Ishikawa (cell line): ENCODE measurements at regions not wholly inside any gene's neighbourhood (a gene's known extent, or its start where the extent isn't known, plus 50 kb on each side); places are given as distances from the start of the nearest gene placed in this dataset.

ENCODE experiments used
- CEBPB ChIP-seq: IDR thresholded peaks from 2 replicates; pipeline ENCODE4 v1.6.1; 2012
- CREB1 ChIP-seq: IDR thresholded peaks from 2 replicates; pipeline ENCODE4 v1.6.1; 2012; ENCODE audit warnings: low read depth
- EGR1 ChIP-seq: IDR thresholded peaks from 2 replicates; pipeline ENCODE4 v1.6.1; 2012
- EP300 ChIP-seq: IDR thresholded peaks from 2 replicates; pipeline ENCODE4 v1.6.1; 2012; ENCODE audit warnings: borderline replicate concordance
- FOXM1 ChIP-seq: IDR thresholded peaks from 2 replicates; pipeline ENCODE4 v1.6.1; 2012; ENCODE audit warnings: low read depth, borderline replicate concordance
- NFIC ChIP-seq: IDR thresholded peaks from 2 replicates; pipeline ENCODE4 v1.6.1; 2012
- RAD21 ChIP-seq: IDR thresholded peaks from 2 replicates; pipeline ENCODE4 v1.6.1; 2012; ENCODE audit warnings: low read depth
- REST ChIP-seq: IDR thresholded peaks from 2 replicates; pipeline ENCODE4 v1.6.1; 2012; ENCODE audit warnings: low read depth, mild to moderate bottlenecking
- TAF1 ChIP-seq: IDR thresholded peaks from 2 replicates; pipeline ENCODE4 v1.6.1; 2012; ENCODE audit warnings: low read depth, mild to moderate bottlenecking
- TCF12 ChIP-seq: IDR thresholded peaks from 2 replicates; pipeline ENCODE4 v1.6.1; 2012; ENCODE audit warnings: low read depth
- TEAD4 ChIP-seq: IDR thresholded peaks from 2 replicates; pipeline ENCODE4 v1.6.1; 2012
- YY1 ChIP-seq: IDR thresholded peaks from 2 replicates; pipeline ENCODE4 v1.6.1; 2012; ENCODE audit warnings: low read depth
- ZBTB7A ChIP-seq: IDR thresholded peaks from 2 replicates; pipeline ENCODE4 v1.6.1; 2012; ENCODE audit warnings: low read depth
- TF ChIP-seq, protein P1 (sequence below): IDR thresholded peaks from 2 replicates; pipeline ENCODE4 v1.6.1; 2012
- TF ChIP-seq, protein P2 (sequence below): IDR thresholded peaks from 2 replicates; pipeline ENCODE4 v1.6.1; 2012

GRCh38 chr13:86080340-86080995 lies 281.2 kb upstream of the SLITRK6 start:
- TF ChIP-seq EP300 (no peak), TCF12 (no peak)

GRCh38 chr13:86066611-86067365 lies 267.6 kb upstream of the SLITRK6 start:
- no peak for TF ChIP-seq EGR1
- no peak for TF ChIP-seq YY1
- no peak for TF ChIP-seq REST
- TF ChIP-seq RAD21 = no peak
- no peak for TF ChIP-seq EP300
- no peak for TF ChIP-seq NFIC
- no peak for TF ChIP-seq ZBTB7A
- TF ChIP-seq, protein P1, sequence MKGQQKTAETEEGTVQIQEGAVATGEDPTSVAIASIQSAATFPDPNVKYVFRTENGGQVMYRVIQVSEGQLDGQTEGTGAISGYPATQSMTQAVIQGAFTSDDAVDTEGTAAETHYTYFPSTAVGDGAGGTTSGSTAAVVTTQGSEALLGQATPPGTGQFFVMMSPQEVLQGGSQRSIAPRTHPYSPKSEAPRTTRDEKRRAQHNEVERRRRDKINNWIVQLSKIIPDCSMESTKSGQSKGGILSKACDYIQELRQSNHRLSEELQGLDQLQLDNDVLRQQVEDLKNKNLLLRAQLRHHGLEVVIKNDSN = no peak
- no peak for TF ChIP-seq TEAD4
- no peak for TF ChIP-seq TCF12
- TF ChIP-seq CEBPB = no peak
- TF ChIP-seq, protein P2, sequence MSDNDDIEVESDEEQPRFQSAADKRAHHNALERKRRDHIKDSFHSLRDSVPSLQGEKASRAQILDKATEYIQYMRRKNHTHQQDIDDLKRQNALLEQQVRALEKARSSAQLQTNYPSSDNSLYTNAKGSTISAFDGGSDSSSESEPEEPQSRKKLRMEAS = no peak
- TF ChIP-seq CREB1 = no peak
- TF ChIP-seq TAF1 = no peak
- no peak for TF ChIP-seq FOXM1

- TF ChIP-seq TCF12 = no peak
Observed at GRCh38 chr13:86052141-86052540, 252.9 kb upstream of the SLITRK6 start.

GRCh38 chr13:86051134-86052103 lies 252.2 kb upstream of the SLITRK6 start:
- peak; percentile 58; the same call in 1 of the 2 replicates for TF ChIP-seq TCF12
- no peak for TF ChIP-seq REST
- TF ChIP-seq NFIC = peak; percentile 72
- TF ChIP-seq YY1 = 0 out of 2 replicates have a peak, but pooled peaks have one; percentile 29
- no peak for TF ChIP-seq RAD21
- TF ChIP-seq EP300 = peak; percentile 46; the same call in 1 of the 2 replicates
- TF ChIP-seq EGR1 = no peak
- TF ChIP-seq, protein P1 = no peak
- TF ChIP-seq FOXM1 = 0 out of 2 replicates have a peak, but pooled peaks have one; percentile 16
- TF ChIP-seq TAF1 = no peak
- no peak for TF ChIP-seq ZBTB7A
- TF ChIP-seq, protein P2 = 0 out of 2 replicates have a peak, but pooled peaks have one; percentile 14
- TF ChIP-seq TEAD4 = no peak; the same call in 1 of the 2 replicates
- no peak for TF ChIP-seq CEBPB
- no peak for TF ChIP-seq CREB1

DNA sequence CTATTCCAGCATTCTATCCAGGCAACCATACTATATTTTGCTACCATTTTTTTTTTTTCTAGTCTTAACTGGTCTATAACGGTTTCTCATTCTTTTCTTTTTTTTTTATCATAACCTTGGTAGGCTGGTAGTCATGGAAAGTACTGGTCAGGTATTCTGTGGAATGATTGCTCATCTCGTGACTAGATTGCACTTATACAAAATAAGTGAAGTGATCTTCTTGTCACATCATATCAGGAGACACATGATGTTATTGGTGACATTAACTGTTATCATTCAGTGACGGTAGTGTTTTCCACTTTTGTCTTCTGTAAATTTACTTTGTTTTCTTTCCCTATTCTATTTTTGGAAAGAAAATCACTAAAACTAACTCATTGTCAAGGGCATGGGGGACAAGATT lies 239.3 kb upstream of the SLITRK6 start:
- TF ChIP-seq ZBTB7A (no peak), TEAD4 (no peak), TAF1 (no peak), FOXM1 (no peak)
- TF ChIP-seq, protein P1 = no peak
